Liver (tissue), 7 donors: ENCODE measurements at regions not wholly inside any gene's neighbourhood (a gene's known extent, or its start where the extent isn't known, plus 50 kb on each side); places are given as distances from the start of the nearest gene placed in this dataset.

ENCODE experiments used
- DNase-seq: peaks from one replicate; pipeline ENCODE4 v3.0.0-alpha.2; 2017; ENCODE audit warnings: low spot score
- H3K27ac ChIP-seq, 2 donors: one replicate each; pipeline ENCODE4 v1.7.0; 2013; ENCODE audit warnings: inconsistent platforms in 2 of 2, low read length in 2 of 2, control low read depth in 1 of 2, low read depth in 1 of 2, mild to moderate bottlenecking in 1 of 2
- H3K27me3 ChIP-seq, 4 donors: one replicate each; pipeline versions ENCODE4 v1.6.1 to v1.7.0; 2013; ENCODE audit warnings: low read length in 3 of 4, inconsistent platforms in 1 of 4, mild to moderate bottlenecking in 1 of 4, moderate library complexity in 1 of 4; ENCODE audit not compliant: control insufficient read depth in 4 of 4, insufficient read depth in 4 of 4
- H3K36me3 ChIP-seq, 4 donors: one replicate each; pipeline versions ENCODE4 v1.6.1 to v1.7.0; 2013; ENCODE audit warnings: low read length in 3 of 4, mild to moderate bottlenecking in 3 of 4, low read depth in 1 of 4, moderate library complexity in 1 of 4; ENCODE audit not compliant: control insufficient read depth in 4 of 4, insufficient read depth in 3 of 4
- H3K4me1 ChIP-seq, 4 donors: one replicate each; pipeline versions ENCODE4 v1.6.1 to v1.7.0; 2013; ENCODE audit warnings: low read length in 3 of 4, mild to moderate bottlenecking in 3 of 4, moderate library complexity in 1 of 4; ENCODE audit not compliant: control insufficient read depth in 4 of 4, insufficient read depth in 4 of 4
- H3K4me3 ChIP-seq, 3 donors: one replicate each; pipeline versions ENCODE4 v1.6.1 to v1.7.0; 2013; ENCODE audit warnings: low read length in 3 of 3, control low read depth in 1 of 3, low read depth in 1 of 3, mild to moderate bottlenecking in 1 of 3
- H3K9ac ChIP-seq, 2 donors: one replicate each; pipeline ENCODE4 v1.7.0; 2013; ENCODE audit warnings: low read length in 2 of 2, mild to moderate bottlenecking in 2 of 2, moderate library complexity in 2 of 2, control low read depth in 1 of 2, low read depth in 1 of 2
- H3K9me3 ChIP-seq, 4 donors: one replicate each; pipeline versions ENCODE4 v1.6.1 to v1.7.0; 2013; ENCODE audit warnings: low read length in 3 of 4; ENCODE audit not compliant: control insufficient read depth in 4 of 4
- ATF3 ChIP-seq: IDR thresholded peaks from 2 replicates; pipeline ENCODE4 v1.6.1; 2016; ENCODE audit warnings: antibody characterized with exemption
- EGR1 ChIP-seq, 2 donors: IDR thresholded peaks; 2 replicates each; pipeline ENCODE4 v1.6.1; 2016 to 2018; ENCODE audit warnings: antibody characterized with exemption in 2 of 2, low read depth in 2 of 2
- FOXA1 ChIP-seq: IDR thresholded peaks from 2 replicates; pipeline ENCODE4 v1.6.1; 2016; ENCODE audit warnings: antibody characterized with exemption
- FOXA2 ChIP-seq: IDR thresholded peaks from 2 replicates; pipeline ENCODE4 v1.6.1; 2016; ENCODE audit warnings: antibody characterized with exemption
- HNF4A ChIP-seq, 2 donors: conservative IDR thresholded peaks; 2 replicates each; pipeline ENCODE4 v1.6.1; 2016; ENCODE audit warnings: antibody characterized with exemption in 2 of 2, mild to moderate bottlenecking in 2 of 2
- MAX ChIP-seq: IDR thresholded peaks from 2 replicates; pipeline ENCODE4 v1.6.1; 2016; ENCODE audit warnings: antibody characterized with exemption
- NR2F2 ChIP-seq: IDR thresholded peaks from 2 replicates; pipeline ENCODE4 v1.6.1; 2016; ENCODE audit warnings: antibody characterized with exemption
- RAD21 ChIP-seq, 2 donors: IDR thresholded peaks; 2 replicates each; pipeline ENCODE4 v1.6.1; 2016; ENCODE audit warnings: antibody characterized with exemption in 2 of 2, mild to moderate bottlenecking in 2 of 2
- RXRA ChIP-seq, 2 donors: IDR thresholded peaks; 2 replicates each; pipeline ENCODE4 v1.6.1; 2017 to 2018; ENCODE audit warnings: antibody characterized with exemption in 2 of 2, mild to moderate bottlenecking in 1 of 2
- SP1 ChIP-seq: IDR thresholded peaks from 2 replicates; pipeline ENCODE4 v1.6.1; 2018; ENCODE audit warnings: antibody characterized with exemption, mild to moderate bottlenecking
- TAF1 ChIP-seq: conservative IDR thresholded peaks from 2 replicates; pipeline ENCODE4 v1.6.1; 2016; ENCODE audit warnings: antibody characterized with exemption, mild to moderate bottlenecking
- YY1 ChIP-seq: IDR thresholded peaks from 2 replicates; pipeline ENCODE4 v1.6.1; 2016; ENCODE audit warnings: antibody characterized with exemption, mild to moderate bottlenecking
- ZBTB33 ChIP-seq: IDR thresholded peaks from 2 replicates; pipeline ENCODE4 v1.6.1; 2016; ENCODE audit warnings: antibody characterized with exemption
- WGBS: extraction: QIAGEN DNeasy Blood & Tissue Kit; methylation state at CpG from one replicate; pipeline ENCODE4 v1.1.7; 2013; 5-methylcytosine and 5-hydroxymethylcytosine counted together
- donor health status: healthy.
- donor health status: healthy.
- donor health status: healthy.
- donor health status: healthy.

- Histone ChIP-seq H3K4me1 (no peaks in the 10 kb centered on the region), H3K9ac (no peak overlapping the region), H3K27ac (no peak overlapping the region), H3K9me3 (peaks cover 0 to 2% (median 1%) of the 10 kb centered on the region in 4 donors), H3K27me3 (peaks cover 0 to 4% (median 1%) of the 10 kb centered on the region in 4 donors), H3K36me3 (no peaks in the 10 kb centered on the region), H3K4me3 (no peak overlapping the region)
- WGBS, result 89% methylated on average over 14 of the region's 14 CpGs
- TF ChIP-seq YY1 (no peak), FOXA2 (no peak), ATF3 (no peak)
- DNase-seq, result no peak
Observed at GRCh38 chr18:78924301-78924700, 55.3 kb upstream of the SALL3 start.

- Histone ChIP-seq H3K4me1 (no peaks in the 10 kb centered on the region), H3K36me3 (no peaks in the 10 kb centered on the region), H3K27ac (no peak overlapping the region), H3K4me3 (no peak overlapping the region), H3K9me3 (peaks cover 0 to 2% (median 1%) of the 10 kb centered on the region in 4 donors), H3K9ac (no peak overlapping the region), H3K27me3 (peaks cover 0 to 4% (median 1%) of the 10 kb centered on the region in 4 donors)
- TF ChIP-seq SP1 (no peak), FOXA1 (no peak), TAF1 (no peak), HNF4A (conservative IDR thresholded peaks at IDR 0.05) (no peak), ZBTB33 (no peak), FOXA2 (no peak), ATF3 (no peak), RXRA (IDR thresholded peaks at IDR 0.05) (no peak), MAX (no peak), RAD21 (IDR thresholded peaks at IDR 0.05) (no peak), NR2F2 (no peak), EGR1 (IDR thresholded peaks at IDR 0.05; ENCODE audit: low read depth in 2 of 2) (no peak)
- no peak for DNase-seq
- WGBS, result 89% methylated on average over 43 of the region's 43 CpGs
Observed at GRCh38 chr18:78924786-78925540, 54.7 kb upstream of the SALL3 start.

- no peak for DNase-seq
- Histone ChIP-seq H3K9ac (no peak overlapping the region), H3K27me3 (peaks cover 0 to 4% (median 1%) of the 10 kb centered on the region in 4 donors), H3K36me3 (no peaks in the 10 kb centered on the region), H3K4me1 (no peaks in the 10 kb centered on the region), H3K9me3 (peaks cover 0 to 2% (median 1%) of the 10 kb centered on the region in 4 donors), H3K4me3 (no peak overlapping the region), H3K27ac (no peak overlapping the region)
- TF ChIP-seq NR2F2 (no peak), YY1 (no peak), FOXA1 (no peak), EGR1 (IDR thresholded peaks at IDR 0.05; ENCODE audit: low read depth in 2 of 2) (no peak)
- WGBS, result 93% methylated on average over 52 of the region's 52 CpGs
Observed at GRCh38 chr18:78925557-78926242, 53.9 kb upstream of the SALL3 start.
